Spinal cord (tissue), 9 donors: ENCODE measurements at regions not wholly inside any gene's neighbourhood (a gene's known extent, or its start where the extent isn't known, plus 50 kb on each side); places are given as distances from the start of the nearest gene placed in this dataset.

ENCODE experiments used
- DNase-seq, 6 donors: peaks; one replicate each; pipeline versions ENCODE4 v3.0.0 to v3.0.0-alpha.2; 2013 to 2015; ENCODE audit warnings: low spot score in 6 of 6, low read depth in 4 of 6
- H3K27ac ChIP-seq: one replicate; pipeline ENCODE4 v1.5.1; 2013; ENCODE audit warnings: low read depth, low read length, control low read depth
- H3K27me3 ChIP-seq: one replicate; pipeline ENCODE4 v1.6.1; 2013; ENCODE audit warnings: low read length; ENCODE audit not compliant: control insufficient read depth, insufficient read depth
- H3K36me3 ChIP-seq: one replicate; pipeline ENCODE4 v1.6.1; 2013; ENCODE audit warnings: low read length; ENCODE audit not compliant: control insufficient read depth, insufficient read depth
- H3K4me1 ChIP-seq: one replicate; pipeline ENCODE4 v1.6.1; 2013; ENCODE audit warnings: low read length; ENCODE audit not compliant: control insufficient read depth, insufficient read depth
- H3K4me3 ChIP-seq: one replicate; pipeline ENCODE4 v1.5.1; 2013; ENCODE audit warnings: low read depth, low read length, control low read depth
- H3K9me3 ChIP-seq: one replicate; pipeline ENCODE4 v1.6.1; 2013; ENCODE audit warnings: low read length; ENCODE audit not compliant: control insufficient read depth, insufficient read depth
- WGBS: methylation state at CpG from one replicate; pipeline ENCODE4 v1.1.5; 2013; ENCODE audit warnings: missing lambda C conversion rate; ENCODE audit not compliant: insufficient coverage; 5-methylcytosine and 5-hydroxymethylcytosine counted together
- donor health status: healthy.

- Histone ChIP-seq H3K4me1 (no peaks in the 10 kb centered on the region), H3K27ac (no peak overlapping the region), H3K27me3 (no peaks in the 10 kb centered on the region), H3K9me3 (peaks cover 2% of the 10 kb centered on the region), H3K36me3 (no peaks in the 10 kb centered on the region), H3K4me3 (no peak overlapping the region)
- no CpG with 5 or more reads among the region's 1 CpG for WGBS
- DNase-seq: peak in 1 of 6 donors; percentile 33
Observed at GRCh38 chr10:56085406-56086122, 275.5 kb downstream of the ZWINT start.

GRCh38 chr10:56082169-56082568 lies 278.9 kb downstream of the ZWINT start:
- H3K36me3 ChIP-seq: no peaks in the 10 kb centered on the region
- H3K27me3 ChIP-seq: no peaks in the 10 kb centered on the region
- H3K4me3 ChIP-seq: no peak overlapping the region
- no peaks in the 10 kb centered on the region for H3K9me3 ChIP-seq
- H3K4me1 ChIP-seq: no peaks in the 10 kb centered on the region
- no peak for DNase-seq
- no peak overlapping the region for H3K27ac ChIP-seq
- no CpG with 5 or more reads among the region's 3 CpGs for WGBS

GRCh38 chr10:56068473-56069263 lies 292.4 kb downstream of the ZWINT start:
- 73% methylated on average over 10 of the region's 12 CpGs for WGBS
- H3K36me3 ChIP-seq: no peaks in the 10 kb centered on the region
- no peak for DNase-seq
- no peak overlapping the region for H3K4me3 ChIP-seq
- H3K9me3 ChIP-seq: no peaks in the 10 kb centered on the region
- no peak overlapping the region for H3K27ac ChIP-seq
- no peaks in the 10 kb centered on the region for H3K27me3 ChIP-seq
- H3K4me1 ChIP-seq: no peaks in the 10 kb centered on the region

GRCh38 chr10:56068040-56068439 lies 293.0 kb downstream of the ZWINT start:
- WGBS: 69% methylated on average over 1 of the region's 2 CpGs
- H3K36me3 ChIP-seq: no peaks in the 10 kb centered on the region
- H3K9me3 ChIP-seq: no peaks in the 10 kb centered on the region
- no peaks in the 10 kb centered on the region for H3K4me1 ChIP-seq
- H3K27me3 ChIP-seq: no peaks in the 10 kb centered on the region
- no peak for DNase-seq
- H3K4me3 ChIP-seq: no peak overlapping the region
- no peak overlapping the region for H3K27ac ChIP-seq

- no peaks in the 10 kb centered on the region for H3K27me3 ChIP-seq
- no peak overlapping the region for H3K4me3 ChIP-seq
- WGBS: no CpG with 5 or more reads among the region's 1 CpG
- no peak for DNase-seq
- H3K4me1 ChIP-seq: no peaks in the 10 kb centered on the region
- no peaks in the 10 kb centered on the region for H3K36me3 ChIP-seq
- no peak overlapping the region for H3K27ac ChIP-seq
- H3K9me3 ChIP-seq: no peaks in the 10 kb centered on the region
Observed at GRCh38 chr10:56063642-56064041, 297.4 kb downstream of the ZWINT start.

GRCh38 chr10:56057860-56058259 lies 303.2 kb downstream of the ZWINT start:
- DNase-seq: no peak
- no CpG with 5 or more reads among the region's 2 CpGs for WGBS
- no peak overlapping the region for H3K27ac ChIP-seq
- no peaks in the 10 kb centered on the region for H3K27me3 ChIP-seq
- H3K36me3 ChIP-seq: no peaks in the 10 kb centered on the region
- H3K4me3 ChIP-seq: no peak overlapping the region
- H3K4me1 ChIP-seq: no peaks in the 10 kb centered on the region
- H3K9me3 ChIP-seq: no peaks in the 10 kb centered on the region

GRCh38 chr10:56035489-56035888 lies 325.6 kb downstream of the ZWINT start:
- Histone ChIP-seq H3K27me3 (no peaks in the 10 kb centered on the region), H3K9me3 (no peaks in the 10 kb centered on the region), H3K4me3 (no peak overlapping the region), H3K36me3 (no peaks in the 10 kb centered on the region), H3K27ac (no peak overlapping the region), H3K4me1 (no peaks in the 10 kb centered on the region)
- WGBS: 100% methylated on average over 2 of the region's 8 CpGs
- DNase-seq: no peak

GRCh38 chr10:56028298-56029132 lies 332.5 kb downstream of the ZWINT start:
- no CpG with 5 or more reads among the region's 5 CpGs for WGBS
- DNase-seq: no peak
- Histone ChIP-seq H3K27ac (no peak overlapping the region), H3K27me3 (no peaks in the 10 kb centered on the region), H3K4me1 (no peaks in the 10 kb centered on the region), H3K4me3 (no peak overlapping the region), H3K36me3 (no peaks in the 10 kb centered on the region), H3K9me3 (no peaks in the 10 kb centered on the region)

GRCh38 chr10:56012101-56012500 lies 349.0 kb downstream of the ZWINT start:
- Histone ChIP-seq H3K4me3 (no peak overlapping the region), H3K9me3 (no peaks in the 10 kb centered on the region), H3K27me3 (no peaks in the 10 kb centered on the region), H3K4me1 (no peaks in the 10 kb centered on the region), H3K36me3 (no peaks in the 10 kb centered on the region), H3K27ac (no peak overlapping the region)
- no peak for DNase-seq
